ENCODE measurements at regions not wholly inside any gene's neighbourhood (a gene's known extent, or its start where the extent isn't known, plus 50 kb on each side); places are given as distances from the start of the nearest gene placed in this dataset.
A peak's percentile ranks its signal among the peaks of the same experiment; 100 is the strongest.

DNA sequence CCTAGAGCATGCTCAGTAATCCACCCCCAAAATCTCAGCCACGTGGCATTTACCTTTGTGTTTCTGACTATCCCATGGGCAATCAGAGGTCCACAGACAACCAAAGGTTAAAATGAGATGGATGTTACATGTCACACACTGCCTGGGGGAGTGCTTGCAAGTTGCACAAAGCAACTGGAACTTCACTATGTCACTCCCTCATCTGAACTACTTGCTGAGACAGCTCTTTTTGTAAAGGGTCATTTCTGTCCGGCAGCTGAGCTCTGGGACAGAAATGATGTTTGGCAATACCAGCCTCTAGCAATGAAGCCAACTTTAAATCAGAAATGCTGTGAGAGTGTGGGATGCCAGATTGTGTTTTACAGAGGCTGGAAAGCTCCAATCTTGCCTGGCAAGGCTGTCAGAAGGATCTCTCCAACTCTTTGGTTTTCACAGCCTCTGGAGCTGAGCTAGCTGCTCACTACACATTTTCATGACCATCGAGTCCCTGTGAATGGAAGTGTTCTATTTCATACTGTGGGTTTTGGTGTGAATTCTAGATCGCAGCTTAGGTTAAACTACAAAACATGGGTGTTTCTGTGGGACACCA lies 66.3 kb upstream of the TMEM215 start:
- Mint-ChIP-seq H3K27ac (no peak overlapping the region), H3K4me1 (no peaks in the 10 kb centered on the region)
- POLR2A ChIA-PET: no interaction called here

DNA sequence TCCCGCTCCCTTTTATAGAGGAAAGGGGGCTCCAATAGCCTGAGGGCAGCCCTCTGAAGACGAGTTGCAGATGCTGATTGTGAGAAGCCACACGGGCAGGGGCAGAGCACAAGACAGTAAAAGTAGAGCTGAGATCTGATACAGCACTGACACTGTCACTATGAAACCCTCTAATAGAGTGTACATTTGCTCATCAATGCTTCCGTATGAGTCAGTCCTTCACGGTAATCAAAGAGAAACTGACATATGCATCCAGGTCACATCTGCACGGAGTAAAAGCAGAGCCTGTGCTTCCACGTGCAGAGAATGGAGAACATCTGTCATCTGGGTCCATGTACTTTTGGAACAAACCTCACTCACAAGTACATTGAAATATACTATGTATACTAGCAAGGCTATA lies 60.6 kb upstream of the TMEM215 start:
- intact Hi-C loops (cut with DNase I, micrococcal nuclease): no loop called here
- Mint-ChIP-seq H3K27me3 (no peaks in the 10 kb centered on the region), H3K27ac (no peak overlapping the region), H3K4me1 (no peaks in the 10 kb centered on the region), H3K9me3 (ENCODE audit: low read depth) (no peaks in the 10 kb centered on the region), H3K36me3 (ENCODE audit: low read depth) (no peaks in the 10 kb centered on the region), H3K4me3 (no peak overlapping the region)
- no peak for DNase-seq
- ChIA-PET CTCF (no interaction called here), POLR2A (no interaction called here)
- ATAC-seq: peak; percentile 12

More for the DNA sequence above, 66.3 kb upstream of the TMEM215 start:
- DNase-seq (no peak), ATAC-seq (no peak)
- Mint-ChIP-seq H3K4me3 (no peak overlapping the region), H3K9me3 (ENCODE audit: low read depth) (no peaks in the 10 kb centered on the region), H3K27me3 (no peaks in the 10 kb centered on the region), H3K36me3 (ENCODE audit: low read depth) (no peaks in the 10 kb centered on the region)
- CTCF ChIA-PET: no interaction called here
- intact Hi-C loops (cut with DNase I, micrococcal nuclease): no loop called here

- ATAC-seq (no peak), DNase-seq (no peak)
- ChIA-PET POLR2A (no interaction called here), CTCF (no interaction called here)
- peaks cover 2% of the 10 kb centered on the region for H3K9me3 Mint-ChIP-seq (ENCODE audit: low read depth)
- H3K27ac Mint-ChIP-seq: no peak overlapping the region
- no peak overlapping the region for H3K4me3 Mint-ChIP-seq
- H3K27me3 Mint-ChIP-seq: peaks cover 2% of the 10 kb centered on the region
- no peaks in the 10 kb centered on the region for H3K4me1 Mint-ChIP-seq
- no peaks in the 10 kb centered on the region for H3K36me3 Mint-ChIP-seq (ENCODE audit: low read depth)
- intact Hi-C loops (cut with DNase I, micrococcal nuclease): no loop called here
Measured at GRCh38 chr9:32723789-32724325, 59.5 kb upstream of the TMEM215 start.

GRCh38 chr9:32725066-32725860 lies 58.1 kb upstream of the TMEM215 start:
- Mint-ChIP-seq H3K27me3 (peaks cover 2% of the 10 kb centered on the region), H3K27ac (no peak overlapping the region), H3K36me3 (ENCODE audit: low read depth) (no peaks in the 10 kb centered on the region), H3K9me3 (ENCODE audit: low read depth) (peaks cover 2% of the 10 kb centered on the region), H3K4me3 (no peak overlapping the region), H3K4me1 (no peaks in the 10 kb centered on the region)
- DNase-seq (no peak), ATAC-seq (no peak)
- CTCF ChIA-PET: interaction anchor here (0.7 kb wide), 1 partner anchor 1035 kb away, joined by 3 read pairs; no protein-coding TSS in a partner anchor
- POLR2A ChIA-PET: no interaction called here
- intact Hi-C loops (cut with DNase I, micrococcal nuclease): no loop called here

DNA sequence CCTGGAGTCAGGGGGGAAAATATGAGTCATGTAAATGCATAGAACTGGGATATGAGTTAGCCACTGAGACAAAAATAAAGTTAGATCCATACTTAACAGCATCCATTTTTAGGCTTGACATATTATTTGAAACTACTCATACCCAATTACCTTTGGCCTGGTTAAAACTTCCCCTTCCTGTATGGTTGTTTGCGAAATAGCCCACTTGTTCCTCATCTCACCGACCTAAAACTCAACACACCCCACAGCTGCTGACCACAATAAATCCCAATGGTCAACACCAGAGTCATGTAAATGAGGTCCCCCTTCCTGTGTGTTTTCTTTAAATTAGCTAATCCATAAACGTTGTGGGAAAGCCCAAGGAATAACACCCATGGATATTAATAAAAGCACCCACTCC lies 55.2 kb upstream of the TMEM215 start:
- no peaks in the 10 kb centered on the region for H3K4me1 Mint-ChIP-seq
- intact Hi-C loops (cut with DNase I, micrococcal nuclease): no loop called here
- ChIA-PET CTCF (no interaction called here), POLR2A (no interaction called here)
- H3K36me3 Mint-ChIP-seq (ENCODE audit: low read depth): no peaks in the 10 kb centered on the region
- H3K4me3 Mint-ChIP-seq: no peak overlapping the region
- no peak for ATAC-seq
- no peak for DNase-seq
- peaks cover 2% of the 10 kb centered on the region for H3K9me3 Mint-ChIP-seq (ENCODE audit: low read depth)
- no peak overlapping the region for H3K27ac Mint-ChIP-seq
- peaks cover 2% of the 10 kb centered on the region for H3K27me3 Mint-ChIP-seq
